C4-2B (cell line): ENCODE measurements at regions not wholly inside any gene's neighbourhood (a gene's known extent, or its start where the extent isn't known, plus 50 kb on each side); places are given as distances from the start of the nearest gene placed in this dataset.

ENCODE experiments used
- CTCF ChIP-seq: fragments of 450-650 bp; conservative IDR thresholded peaks from 2 replicates; pipeline ENCODE4 v1.5.1; 2017; ENCODE audit warnings: mild to moderate bottlenecking
- ZFX ChIP-seq: fragments of 450-650 bp; IDR thresholded peaks from 2 replicates; pipeline ENCODE4 v1.6.1; 2017

GRCh38 chr15:95363646-95364045 lies 966.9 kb upstream of the NR2F2 start:
- TF ChIP-seq CTCF (no peak), ZFX (no peak)
